Cerebellar nuclear complex (tissue), 1 donor: ENCODE measurements at regions not wholly inside any gene's neighbourhood (a gene's known extent, or its start where the extent isn't known, plus 50 kb on each side); places are given as distances from the start of the nearest gene placed in this dataset.

Experiments
- DNase-seq, 2 experiments: peaks; one replicate each; lab custom pipeline; 2025; lab: John Stamatoyannopoulos, UW

- DNase-seq: no peak
These were observed 156.4 kb upstream of the PCBD1 start for GRCh38 chr10:71044720-71045119.

GRCh38 chr10:71045204-71045809 is 156.9 kb upstream of the PCBD1 start:
- no peak for DNase-seq

- no peak for DNase-seq
These were observed 157.6 kb upstream of the PCBD1 start for GRCh38 chr10:71045936-71046335.

- DNase-seq: no peak
These were observed 158.4 kb upstream of the PCBD1 start for GRCh38 chr10:71046747-71047146.

GRCh38 chr10:71048971-71049615 is 160.7 kb upstream of the PCBD1 start:
- DNase-seq: no peak

GRCh38 chr10:71049994-71050393 is 161.6 kb upstream of the PCBD1 start:
- DNase-seq: no peak

GRCh38 chr10:71052076-71052660 is 160.2 kb upstream of the UNC5B start:
- no peak for DNase-seq

- no peak for DNase-seq
These were observed 159.7 kb upstream of the UNC5B start for GRCh38 chr10:71052708-71053107.

GRCh38 chr10:71053169-71053895 is 159.0 kb upstream of the UNC5B start:
- no peak for DNase-seq

GRCh38 chr10:71058308-71058707 is 154.1 kb upstream of the UNC5B start:
- DNase-seq: no peak

- DNase-seq: peak; percentile 42 to 70
These were observed 153.1 kb upstream of the UNC5B start for GRCh38 chr10:71059054-71059818.

GRCh38 chr10:71059943-71060342 is 152.4 kb upstream of the UNC5B start:
- DNase-seq: no peak

GRCh38 chr10:71060476-71061426 is 151.6 kb upstream of the UNC5B start:
- no peak for DNase-seq

GRCh38 chr10:71061472-71061871 is 150.9 kb upstream of the UNC5B start:
- DNase-seq: no peak

- DNase-seq: no peak
These were observed 150.2 kb upstream of the UNC5B start for GRCh38 chr10:71062156-71062555.

- DNase-seq: no peak
These were observed 149.0 kb upstream of the UNC5B start for GRCh38 chr10:71063401-71063800.

GRCh38 chr10:71064413-71065118 is 147.8 kb upstream of the UNC5B start:
- no peak for DNase-seq

- DNase-seq: no peak
These were observed 146.7 kb upstream of the UNC5B start for GRCh38 chr10:71065659-71066058.

GRCh38 chr10:71066600-71066999 is 145.8 kb upstream of the UNC5B start:
- DNase-seq: no peak

GRCh38 chr10:71067098-71067740 is 145.2 kb upstream of the UNC5B start:
- no peak for DNase-seq
